Hepatocyte (in vitro differentiated cells): ENCODE measurements at regions not wholly inside any gene's neighbourhood (a gene's known extent, or its start where the extent isn't known, plus 50 kb on each side); places are given as distances from the start of the nearest gene placed in this dataset.
A peak's percentile ranks its signal among the peaks of the same experiment; 100 is the strongest.
"Not testable (repeated sequence)": the region's sequence is repeated elsewhere in the genome, so short reads cannot be mapped to it uniquely, and the experiment has no call there.

Experiments used
- DNase-seq: peaks from one replicate; pipeline ENCODE4 v3.0.0-alpha.2; 2016; ENCODE audit warnings: low spot score
- H2AFZ ChIP-seq: fragments of 200-600 bp; sonication (generic); 2 replicates; pipeline ENCODE4 v1.6.0; 2016; ENCODE audit warnings: antibody characterized with exemption, mild to moderate bottlenecking
- H3K27ac ChIP-seq: fragments of 200-600 bp; sonication (generic); 2 replicates; pipeline ENCODE4 v1.5.1; 2016; ENCODE audit warnings: mild to moderate bottlenecking
- H3K27me3 ChIP-seq: fragments of 200-600 bp; sonication (generic); 2 replicates; pipeline ENCODE4 v1.6.1; 2016
- H3K36me3 ChIP-seq: fragments of 200-600 bp; sonication (generic); replicated peaks from 2 replicates; pipeline ENCODE4 v1.5.1; 2016; ENCODE audit warnings: low read depth; ENCODE audit not compliant: insufficient read depth
- H3K4me1 ChIP-seq: fragments of 200-600 bp; sonication (generic); 2 replicates; pipeline ENCODE4 v1.5.1; 2016; ENCODE audit warnings: mild to moderate bottlenecking, moderate library complexity; ENCODE audit not compliant: insufficient read depth
- H3K4me2 ChIP-seq: fragments of 200-600 bp; sonication (generic); 2 replicates; pipeline ENCODE4 v1.6.0; 2016
- H3K4me3 ChIP-seq: fragments of 200-600 bp; sonication (generic); 2 replicates; pipeline ENCODE4 v1.5.1; 2016; ENCODE audit warnings: mild to moderate bottlenecking
- H3K79me2 ChIP-seq: fragments of 200-600 bp; sonication (generic); 2 replicates; pipeline ENCODE4 v1.6.0; 2017; ENCODE audit warnings: mild to moderate bottlenecking
- H3K9me2 ChIP-seq: fragments of 200-600 bp; sonication (generic); replicated peaks from 2 replicates; pipeline ENCODE4 v1.6.0; 2017; ENCODE audit warnings: mild to moderate bottlenecking; ENCODE audit not compliant: insufficient read depth
- H3K9me3 ChIP-seq: fragments of 200-600 bp; sonication (generic); 2 replicates; pipeline ENCODE4 v1.5.1; 2016; ENCODE audit warnings: low read depth, mild to moderate bottlenecking
- H4K20me1 ChIP-seq: fragments of 200-600 bp; sonication (generic); 2 replicates; pipeline ENCODE4 v1.6.0; 2016; ENCODE audit warnings: mild to moderate bottlenecking; ENCODE audit not compliant: insufficient read depth, poor library complexity, severe bottlenecking
- CTCF ChIP-seq: fragments of 200-600 bp; sonication (generic); IDR thresholded peaks from 2 replicates; pipeline ENCODE4 v1.5.1; 2016; ENCODE audit warnings: antibody characterized with exemption, mild to moderate bottlenecking; ENCODE audit not compliant: poor library complexity
- EZH2 ChIP-seq: fragments of 200-600 bp; sonication (generic); IDR thresholded peaks from 2 replicates; pipeline ENCODE4 v1.6.1; 2016; ENCODE audit warnings: antibody characterized with exemption, mild to moderate bottlenecking, borderline replicate concordance
- EZH2phosphoT487 ChIP-seq: fragments of 200-600 bp; sonication (generic); IDR thresholded peaks from one replicate; pipeline ENCODE4 v1.6.1; 2018; ENCODE audit warnings: antibody characterized with exemption, mild to moderate bottlenecking, low read depth, moderate library complexity; ENCODE audit not compliant: unreplicated experiment, severe bottlenecking
- WGBS: methylation state at CpG from one replicate; pipeline ENCODE4 v1.1.6; 2016; ENCODE audit warnings: low lambda C conversion rate; ENCODE audit errors: missing lambda C conversion rate; 5-methylcytosine and 5-hydroxymethylcytosine counted together

GRCh38 chr5:152644029-152644728 is 239.1 kb upstream of the NMUR2 start:
- Histone ChIP-seq H3K9me2 (no peaks in the 10 kb centered on the region), H3K27me3 (no peaks in the 10 kb centered on the region), H4K20me1 (no peaks in the 10 kb centered on the region), H2AFZ (no peak overlapping the region), H3K4me1 (peaks cover 5% of the 10 kb centered on the region), H3K36me3 (no peaks in the 10 kb centered on the region), H3K4me2 (no peak overlapping the region), H3K27ac (no peak overlapping the region), H3K4me3 (no peak overlapping the region), H3K9me3 (no peaks in the 10 kb centered on the region), H3K79me2 (no peaks in the 10 kb centered on the region)
- DNase-seq = peak; percentile 5
- WGBS = 46% methylated on average over 2 of the region's 2 CpGs
- TF ChIP-seq EZH2phosphoT487 (no peak), EZH2 (no peak), CTCF (no peak)

- no peak for DNase-seq
- Histone ChIP-seq H4K20me1 (no peaks in the 10 kb centered on the region), H3K9me2 (no peaks in the 10 kb centered on the region), H3K27me3 (no peaks in the 10 kb centered on the region), H3K27ac (no peak overlapping the region), H3K36me3 (no peaks in the 10 kb centered on the region), H3K9me3 (no peaks in the 10 kb centered on the region), H2AFZ (no peak overlapping the region), H3K4me2 (no peak overlapping the region), H3K4me3 (no peak overlapping the region), H3K4me1 (no peaks in the 10 kb centered on the region), H3K79me2 (no peaks in the 10 kb centered on the region)
- TF ChIP-seq EZH2 (no peak), CTCF (no peak), EZH2phosphoT487 (no peak)
Measured at GRCh38 chr5:152649609-152650008, 244.5 kb upstream of the NMUR2 start.

- no peaks in the 10 kb centered on the region for H3K9me3 ChIP-seq
- no peak for DNase-seq
- no peaks in the 10 kb centered on the region for H4K20me1 ChIP-seq
- H3K4me3 ChIP-seq = no peak overlapping the region
- no peak overlapping the region for H2AFZ ChIP-seq
- no peaks in the 10 kb centered on the region for H3K9me2 ChIP-seq
- WGBS = 83% methylated on average over 3 of the region's 3 CpGs
- H3K27ac ChIP-seq = no peak overlapping the region
- no peaks in the 10 kb centered on the region for H3K4me1 ChIP-seq
- TF ChIP-seq CTCF (no peak), EZH2 (no peak), EZH2phosphoT487 (no peak)
- no peaks in the 10 kb centered on the region for H3K79me2 ChIP-seq
- H3K4me2 ChIP-seq = no peak overlapping the region
- H3K27me3 ChIP-seq = no peaks in the 10 kb centered on the region
- no peaks in the 10 kb centered on the region for H3K36me3 ChIP-seq
Measured at GRCh38 chr5:152650413-152650812, 245.3 kb upstream of the NMUR2 start.

- not testable (repeated sequence) for H3K4me2 ChIP-seq, H3K79me2 ChIP-seq, H4K20me1 ChIP-seq, H2AFZ ChIP-seq, H3K36me3 ChIP-seq, H3K4me3 ChIP-seq, H3K27ac ChIP-seq, H3K27me3 ChIP-seq, H3K9me3 ChIP-seq, DNase-seq, H3K9me2 ChIP-seq, H3K4me1 ChIP-seq
- 71% methylated on average over 17 of the region's 18 CpGs for WGBS
Measured at GRCh38 chr5:152659470-152659869, 254.4 kb upstream of the NMUR2 start.
